ENCODE measurements at regions not wholly inside any gene's neighbourhood (a gene's known extent, or its start where the extent isn't known, plus 50 kb on each side); places are given as distances from the start of the nearest gene placed in this dataset.

- peaks cover 26% of the 10 kb centered on the region for H3K9me3 ChIP-seq (ENCODE audit: insufficient read depth, low read depth, low read length)
- H3K9ac ChIP-seq (ENCODE audit: low read depth, low read length): no peak overlapping the region
- no peaks in the 10 kb centered on the region for H3K36me3 ChIP-seq (ENCODE audit: insufficient read depth, low read depth, low read length)
- H3K4me3 ChIP-seq (ENCODE audit: low read length): no peak overlapping the region
- H3K4me1 ChIP-seq (ENCODE audit: insufficient read depth, low read length): no peaks in the 10 kb centered on the region
- H3K27me3 ChIP-seq (ENCODE audit: insufficient read depth, low read length): no peaks in the 10 kb centered on the region
- H3K27ac ChIP-seq (ENCODE audit: low read length): no peak overlapping the region
These were observed 240.0 kb downstream of the C16orf95 start for GRCh38 chr16:87076950-87077749.

- Histone ChIP-seq H3K9ac (ENCODE audit: low read depth, low read length) (no peak overlapping the region), H3K9me3 (ENCODE audit: insufficient read depth, low read depth, low read length) (peaks cover 30% of the 10 kb centered on the region), H3K27ac (ENCODE audit: low read length) (no peak overlapping the region), H3K27me3 (ENCODE audit: insufficient read depth, low read length) (no peaks in the 10 kb centered on the region), H3K4me1 (ENCODE audit: insufficient read depth, low read length) (no peaks in the 10 kb centered on the region), H3K4me3 (ENCODE audit: low read length) (no peak overlapping the region), H3K36me3 (ENCODE audit: insufficient read depth, low read depth, low read length) (no peaks in the 10 kb centered on the region)
These were observed 239.5 kb downstream of the C16orf95 start for GRCh38 chr16:87077750-87078127.

GRCh38 chr16:87080571-87081167 is 236.5 kb downstream of the C16orf95 start:
- no peaks in the 10 kb centered on the region for H3K27me3 ChIP-seq (ENCODE audit: insufficient read depth, low read length)
- H3K4me1 ChIP-seq (ENCODE audit: insufficient read depth, low read length): no peaks in the 10 kb centered on the region
- H3K36me3 ChIP-seq (ENCODE audit: insufficient read depth, low read depth, low read length): no peaks in the 10 kb centered on the region
- H3K27ac ChIP-seq (ENCODE audit: low read length): no peak overlapping the region
- no peak overlapping the region for H3K4me3 ChIP-seq (ENCODE audit: low read length)
- H3K9me3 ChIP-seq (ENCODE audit: insufficient read depth, low read depth, low read length): peaks cover 41% of the 10 kb centered on the region
- H3K9ac ChIP-seq (ENCODE audit: low read depth, low read length): no peak overlapping the region

- Histone ChIP-seq H3K27ac (ENCODE audit: low read length) (no peak overlapping the region), H3K4me1 (ENCODE audit: insufficient read depth, low read length) (no peaks in the 10 kb centered on the region), H3K27me3 (ENCODE audit: insufficient read depth, low read length) (no peaks in the 10 kb centered on the region), H3K9ac (ENCODE audit: low read depth, low read length) (no peak overlapping the region), H3K9me3 (ENCODE audit: insufficient read depth, low read depth, low read length) (peaks cover 32% of the 10 kb centered on the region), H3K4me3 (ENCODE audit: low read length) (no peak overlapping the region), H3K36me3 (ENCODE audit: insufficient read depth, low read depth, low read length) (no peaks in the 10 kb centered on the region)
These were observed 231.8 kb downstream of the C16orf95 start for GRCh38 chr16:87085441-87085840.

- Histone ChIP-seq H3K27ac (ENCODE audit: low read length) (no peak overlapping the region), H3K4me1 (ENCODE audit: insufficient read depth, low read length) (no peaks in the 10 kb centered on the region)
These were observed 231.0 kb downstream of the C16orf95 start for GRCh38 chr16:87086156-87086555.

GRCh38 chr16:87086575-87086974 is 230.6 kb downstream of the C16orf95 start:
- Histone ChIP-seq H3K4me3 (ENCODE audit: low read length) (no peak overlapping the region), H3K27ac (ENCODE audit: low read length) (no peak overlapping the region), H3K9ac (ENCODE audit: low read depth, low read length) (no peak overlapping the region), H3K36me3 (ENCODE audit: insufficient read depth, low read depth, low read length) (no peaks in the 10 kb centered on the region), H3K4me1 (ENCODE audit: insufficient read depth, low read length) (no peaks in the 10 kb centered on the region), H3K27me3 (ENCODE audit: insufficient read depth, low read length) (no peaks in the 10 kb centered on the region), H3K9me3 (ENCODE audit: insufficient read depth, low read depth, low read length) (peaks cover 21% of the 10 kb centered on the region)

More at GRCh38 chr16:87086156-87086555, 231.0 kb downstream of the C16orf95 start:
- Histone ChIP-seq H3K36me3 (ENCODE audit: insufficient read depth, low read depth, low read length) (no peaks in the 10 kb centered on the region), H3K9me3 (ENCODE audit: insufficient read depth, low read depth, low read length) (peaks cover 25% of the 10 kb centered on the region), H3K4me3 (ENCODE audit: low read length) (no peak overlapping the region), H3K9ac (ENCODE audit: low read depth, low read length) (no peak overlapping the region), H3K27me3 (ENCODE audit: insufficient read depth, low read length) (no peaks in the 10 kb centered on the region)

GRCh38 chr16:87092958-87093357 is 224.2 kb downstream of the C16orf95 start:
- no peaks in the 10 kb centered on the region for H3K36me3 ChIP-seq (ENCODE audit: insufficient read depth, low read depth, low read length)
- no peaks in the 10 kb centered on the region for H3K27me3 ChIP-seq (ENCODE audit: insufficient read depth, low read length)
- no peak overlapping the region for H3K4me3 ChIP-seq (ENCODE audit: low read length)
- H3K4me1 ChIP-seq (ENCODE audit: insufficient read depth, low read length): peaks cover 10% of the 10 kb centered on the region; the same call in 1 of the 2 replicates
- H3K27ac ChIP-seq (ENCODE audit: low read length): no peak overlapping the region
- no peak overlapping the region for H3K9ac ChIP-seq (ENCODE audit: low read depth, low read length)
- no peaks in the 10 kb centered on the region for H3K9me3 ChIP-seq (ENCODE audit: insufficient read depth, low read depth, low read length)

- no peak overlapping the region for H3K9ac ChIP-seq (ENCODE audit: low read depth, low read length)
- peaks cover 10% of the 10 kb centered on the region; the same call in 1 of the 2 replicates for H3K4me1 ChIP-seq (ENCODE audit: insufficient read depth, low read length)
- H3K9me3 ChIP-seq (ENCODE audit: insufficient read depth, low read depth, low read length): no peaks in the 10 kb centered on the region
- H3K36me3 ChIP-seq (ENCODE audit: insufficient read depth, low read depth, low read length): no peaks in the 10 kb centered on the region
- H3K4me3 ChIP-seq (ENCODE audit: low read length): no peak overlapping the region
- H3K27me3 ChIP-seq (ENCODE audit: insufficient read depth, low read length): no peaks in the 10 kb centered on the region
- H3K27ac ChIP-seq (ENCODE audit: low read length): no peak overlapping the region
These were observed 223.2 kb downstream of the C16orf95 start for GRCh38 chr16:87093804-87094555.

GRCh38 chr16:87094556-87094865 is 222.7 kb downstream of the C16orf95 start:
- Histone ChIP-seq H3K9ac (ENCODE audit: low read depth, low read length) (no peak overlapping the region), H3K9me3 (ENCODE audit: insufficient read depth, low read depth, low read length) (no peaks in the 10 kb centered on the region), H3K27ac (ENCODE audit: low read length) (no peak overlapping the region), H3K36me3 (ENCODE audit: insufficient read depth, low read depth, low read length) (no peaks in the 10 kb centered on the region), H3K27me3 (ENCODE audit: insufficient read depth, low read length) (no peaks in the 10 kb centered on the region), H3K4me3 (ENCODE audit: low read length) (no peak overlapping the region), H3K4me1 (ENCODE audit: insufficient read depth, low read length) (peaks cover 12% of the 10 kb centered on the region; the same call in 1 of the 2 replicates)

GRCh38 chr16:87095271-87095670 is 221.9 kb downstream of the C16orf95 start:
- Histone ChIP-seq H3K9ac (ENCODE audit: low read depth, low read length) (no peak overlapping the region), H3K27ac (ENCODE audit: low read length) (no peak overlapping the region), H3K36me3 (ENCODE audit: insufficient read depth, low read depth, low read length) (no peaks in the 10 kb centered on the region), H3K4me3 (ENCODE audit: low read length) (no peak overlapping the region), H3K4me1 (ENCODE audit: insufficient read depth, low read length) (peaks cover 15% of the 10 kb centered on the region; the same call in 1 of the 2 replicates), H3K27me3 (ENCODE audit: insufficient read depth, low read length) (no peaks in the 10 kb centered on the region), H3K9me3 (ENCODE audit: insufficient read depth, low read depth, low read length) (no peaks in the 10 kb centered on the region)

GRCh38 chr16:87096746-87097333 is 220.4 kb downstream of the C16orf95 start:
- no peaks in the 10 kb centered on the region for H3K9me3 ChIP-seq (ENCODE audit: insufficient read depth, low read depth, low read length)
- H3K9ac ChIP-seq (ENCODE audit: low read depth, low read length): no peak overlapping the region
- H3K4me3 ChIP-seq (ENCODE audit: low read length): no peak overlapping the region
- no peaks in the 10 kb centered on the region for H3K36me3 ChIP-seq (ENCODE audit: insufficient read depth, low read depth, low read length)
- peaks cover 15% of the 10 kb centered on the region; the same call in 1 of the 2 replicates for H3K4me1 ChIP-seq (ENCODE audit: insufficient read depth, low read length)
- no peak overlapping the region for H3K27ac ChIP-seq (ENCODE audit: low read length)
- H3K27me3 ChIP-seq (ENCODE audit: insufficient read depth, low read length): no peaks in the 10 kb centered on the region
